ENCODE measurements at regions not wholly inside any gene's neighbourhood (a gene's known extent, or its start where the extent isn't known, plus 50 kb on each side); places are given as distances from the start of the nearest gene placed in this dataset.

DNA sequence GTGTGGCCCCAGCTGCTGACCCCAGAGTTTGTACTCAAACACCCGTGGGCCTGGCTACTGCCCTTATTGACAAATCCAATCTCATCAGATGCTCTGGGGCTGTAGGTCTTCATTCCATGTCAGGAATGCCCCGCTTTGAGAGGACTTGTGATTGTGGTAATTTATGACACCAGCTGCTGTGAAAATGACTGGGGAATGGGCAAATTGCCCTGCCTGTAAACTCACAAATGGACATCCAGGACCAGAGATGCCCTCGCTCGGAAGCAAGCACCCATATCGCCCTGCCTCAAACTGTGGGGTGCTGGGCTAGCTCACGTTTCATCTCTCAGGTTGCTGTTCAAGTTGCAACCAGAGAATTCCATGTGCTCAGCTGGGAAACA, 225.9 kb upstream of the MAP3K1 start:
- TF ChIP-seq POLR2AphosphoS5 (IDR thresholded peaks at IDR 0.05; ENCODE audit: low read depth, low read length) (no peak), TAF1 (IDR thresholded peaks at IDR 0.05; ENCODE audit: borderline replicate concordance, insufficient read depth, low read length) (no peak)

Data from PFSK-1 (cell line).